Neutrophil (primary cell): ENCODE measurements at regions not wholly inside any gene's neighbourhood (a gene's known extent, or its start where the extent isn't known, plus 50 kb on each side); places are given as distances from the start of the nearest gene placed in this dataset.

ENCODE experiments used
- H3K27ac ChIP-seq: fragments of 200-600 bp; sonication (generic); 2 replicates; pipeline ENCODE4 v1.5.1; 2016; ENCODE audit warnings: mild to moderate bottlenecking, moderate library complexity
- H3K27me3 ChIP-seq: fragments of 200-600 bp; sonication (generic); 2 replicates; pipeline ENCODE4 v1.6.0; 2016; ENCODE audit warnings: mild to moderate bottlenecking
- H3K36me3 ChIP-seq: fragments of 200-600 bp; sonication (generic); 2 replicates; pipeline ENCODE4 v1.5.1; 2017
- H3K4me1 ChIP-seq, 2 experiments: fragments of 200-600 bp in 1 of 2; sonication (generic) in 1 of 2; 1 replicate in 1 of 2; 2 replicates in 1 of 2; pipeline versions ENCODE4 v1.5.1 to v1.6.1; 2013 to 2016; ENCODE audit warnings: low read depth in 1 of 2, low read length in 1 of 2, mild to moderate bottlenecking in 1 of 2, moderate library complexity in 1 of 2; ENCODE audit not compliant: control insufficient read depth in 1 of 2, insufficient read depth in 1 of 2
- H3K4me3 ChIP-seq, 2 experiments: fragments of 200-600 bp in 1 of 2; sonication (generic) in 1 of 2; 1 replicate in 1 of 2; 2 replicates in 1 of 2; pipeline ENCODE4 v1.5.1; 2013 to 2016; ENCODE audit warnings: low read depth in 1 of 2, low read length in 1 of 2, mild to moderate bottlenecking in 1 of 2, moderate library complexity in 1 of 2
- H3K9me3 ChIP-seq: fragments of 200-600 bp; sonication (generic); 2 replicates; pipeline ENCODE4 v1.5.1; 2016
- CTCF ChIP-seq: fragments of 200-600 bp; sonication (generic); IDR thresholded peaks from 2 replicates; pipeline ENCODE4 v1.5.1; 2016; ENCODE audit warnings: antibody characterized with exemption

- Histone ChIP-seq H3K27ac (no peak overlapping the region), H3K4me1 (no peaks in the 10 kb centered on the region), H3K4me3 (no peak overlapping the region), H3K9me3 (no peaks in the 10 kb centered on the region), H3K27me3 (no peaks in the 10 kb centered on the region), H3K36me3 (no peaks in the 10 kb centered on the region)
- TF ChIP-seq CTCF = no peak
Measured at GRCh38 chr11:109697140-109697843, 275.3 kb downstream of the C11orf87 start.

- TF ChIP-seq CTCF = no peak
- no peaks in the 10 kb centered on the region for H3K27me3 ChIP-seq
- no peak overlapping the region for H3K27ac ChIP-seq
- H3K36me3 ChIP-seq = no peaks in the 10 kb centered on the region
- no peak overlapping the region for H3K4me3 ChIP-seq
- no peaks in the 10 kb centered on the region for H3K4me1 ChIP-seq
- no peaks in the 10 kb centered on the region for H3K9me3 ChIP-seq
Measured at GRCh38 chr11:109698237-109698636, 276.2 kb downstream of the C11orf87 start.

GRCh38 chr11:109704432-109704831 lies 282.4 kb downstream of the C11orf87 start:
- no peaks in the 10 kb centered on the region for H3K9me3 ChIP-seq
- TF ChIP-seq CTCF = no peak
- no peak overlapping the region for H3K4me3 ChIP-seq
- no peak overlapping the region for H3K27ac ChIP-seq
- H3K36me3 ChIP-seq = no peaks in the 10 kb centered on the region
- no peaks in the 10 kb centered on the region for H3K4me1 ChIP-seq
- H3K27me3 ChIP-seq = no peaks in the 10 kb centered on the region

- no peak for TF ChIP-seq CTCF
- Histone ChIP-seq H3K4me3 (no peak overlapping the region), H3K27me3 (no peaks in the 10 kb centered on the region), H3K9me3 (no peaks in the 10 kb centered on the region), H3K36me3 (no peaks in the 10 kb centered on the region), H3K27ac (no peak overlapping the region), H3K4me1 (no peaks in the 10 kb centered on the region)
Measured at GRCh38 chr11:109706945-109707344, 285.0 kb downstream of the C11orf87 start.

GRCh38 chr11:109707411-109707810 lies 285.4 kb downstream of the C11orf87 start:
- Histone ChIP-seq H3K4me1 (no peaks in the 10 kb centered on the region), H3K27ac (no peak overlapping the region), H3K36me3 (no peaks in the 10 kb centered on the region), H3K27me3 (no peaks in the 10 kb centered on the region), H3K4me3 (no peak overlapping the region), H3K9me3 (no peaks in the 10 kb centered on the region)
- TF ChIP-seq CTCF = no peak
